HG02884 (cell line): ENCODE measurements at regions not wholly inside any gene's neighbourhood (a gene's known extent, or its start where the extent isn't known, plus 50 kb on each side); places are given as distances from the start of the nearest gene placed in this dataset.
A peak's percentile ranks its signal among the peaks of the same experiment; 100 is the strongest.

Experiments used
- ATAC-seq: cut with Tn5 transposase; IDR thresholded peaks from one replicate; pipeline ENCODE4 v1.9.1; 2021; ENCODE audit warnings: mild to moderate bottlenecking, moderate library complexity; ENCODE audit not compliant: unreplicated experiment

GRCh38 chr3:118744186-118744585 lies 290.5 kb downstream of the IGSF11 start:
- ATAC-seq, result no peak

GRCh38 chr3:118754406-118755252 lies 280.0 kb downstream of the IGSF11 start:
- no peak for ATAC-seq

GRCh38 chr3:118755253-118755801 lies 279.3 kb downstream of the IGSF11 start:
- ATAC-seq, result no peak

- no peak for ATAC-seq
Observed at GRCh38 chr3:118760585-118761290, 273.9 kb downstream of the IGSF11 start.

GRCh38 chr3:118761291-118761606 lies 273.4 kb downstream of the IGSF11 start:
- no peak for ATAC-seq

GRCh38 chr3:118765636-118766305 lies 268.9 kb downstream of the IGSF11 start:
- peak; percentile 18 for ATAC-seq

GRCh38 chr3:118766306-118766669 lies 268.4 kb downstream of the IGSF11 start:
- peak; percentile 82 for ATAC-seq

- ATAC-seq, result no peak
Observed at GRCh38 chr3:118772036-118772435, 262.6 kb downstream of the IGSF11 start.

- ATAC-seq, result peak; percentile 99
Observed at GRCh38 chr3:118772547-118773011, 262.1 kb downstream of the IGSF11 start.

GRCh38 chr3:118775021-118775420 lies 259.6 kb downstream of the IGSF11 start:
- ATAC-seq, result no peak

GRCh38 chr3:118778201-118778600 lies 256.4 kb downstream of the IGSF11 start:
- no peak for ATAC-seq

- no peak for ATAC-seq
Observed at GRCh38 chr3:118781232-118781631, 253.4 kb downstream of the IGSF11 start.

GRCh38 chr3:118781839-118782238 lies 252.8 kb downstream of the IGSF11 start:
- no peak for ATAC-seq

GRCh38 chr3:118782755-118783202 lies 251.9 kb downstream of the IGSF11 start:
- peak; percentile 95 for ATAC-seq

- no peak for ATAC-seq
Observed at GRCh38 chr3:118785415-118785814, 249.2 kb downstream of the IGSF11 start.

GRCh38 chr3:118791246-118791645 lies 243.4 kb downstream of the IGSF11 start:
- no peak for ATAC-seq

GRCh38 chr3:118792191-118792590 lies 242.5 kb downstream of the IGSF11 start:
- ATAC-seq, result no peak

- ATAC-seq, result no peak
Observed at GRCh38 chr3:118793176-118793575, 241.5 kb downstream of the IGSF11 start.

GRCh38 chr3:118799303-118799702 lies 235.3 kb downstream of the IGSF11 start:
- ATAC-seq, result no peak

- no peak for ATAC-seq
Observed at GRCh38 chr3:118801899-118802298, 232.7 kb downstream of the IGSF11 start.

- ATAC-seq, result no peak
Observed at GRCh38 chr3:118802325-118803095, 232.1 kb downstream of the IGSF11 start.
